PC-3 (cell line): ENCODE measurements at regions not wholly inside any gene's neighbourhood (a gene's known extent, or its start where the extent isn't known, plus 50 kb on each side); places are given as distances from the start of the nearest gene placed in this dataset.

Experiments used
- ATAC-seq: fragments of 200-7000 bp; cut with Tn5 transposase; 2 replicates; pipeline ENCODE4 v1.9.1; 2020; ENCODE audit warnings: mild to moderate bottlenecking, moderate library complexity
- BruUV-seq: library from RNA; stranded (reverse); fragments of 400-500 nt; replicated peaks from 2 replicates; lab custom pipeline; 2021; lab: Mats Ljungman, UMichigan
- CTCF ChIA-PET: fragments of 300-600 bp; sonication (Branson Sonifier 250); formaldehyde crosslinking; loops from one replicate; lab custom pipeline; 2022; ENCODE audit warnings: antibody characterized with exemption; lab: Charles Lee
- POLR2A ChIA-PET: fragments of 300-600 bp; sonication (Branson Sonifier 250); formaldehyde crosslinking; loops from one replicate; lab custom pipeline; 2022; ENCODE audit warnings: antibody characterized with exemption; ENCODE audit not compliant: unreplicated experiment; lab: Charles Lee
- DNase-seq: peaks from one replicate; pipeline ENCODE4 v3.0.0-alpha.2; 2015
- H2AFZ ChIP-seq: fragments of 300-600 bp; sonication (generic); 2 replicates; pipeline ENCODE4 v1.6.0; 2016; ENCODE audit warnings: antibody characterized with exemption, low read length
- H3F3A ChIP-seq: fragments of 300-600 bp; sonication (generic); one replicate; pipeline ENCODE4 v1.6.0; 2017; ENCODE audit warnings: antibody characterized with exemption, low read length, control low read depth, mild to moderate bottlenecking; ENCODE audit not compliant: unreplicated experiment
- H3K27ac ChIP-seq: fragments of 300-600 bp; sonication (generic); 2 replicates; pipeline ENCODE4 v1.5.1; 2016; ENCODE audit warnings: mild to moderate bottlenecking, low read length
- H3K27me3 ChIP-seq: fragments of 300-600 bp; sonication (generic); 2 replicates; pipeline ENCODE4 v1.6.1; 2016; ENCODE audit warnings: low read length, mixed read lengths
- H3K36me3 ChIP-seq: fragments of 300-600 bp; sonication (generic); 2 replicates; pipeline ENCODE4 v1.6.1; 2016; ENCODE audit warnings: low read depth, mixed run types, low read length, mixed read lengths
- H3K4me1 ChIP-seq: fragments of 300-600 bp; sonication (generic); 2 replicates; pipeline ENCODE4 v1.5.1; 2016; ENCODE audit warnings: low read length; ENCODE audit not compliant: insufficient read depth
- H3K4me2 ChIP-seq: fragments of 300-600 bp; sonication (generic); 2 replicates; pipeline ENCODE4 v1.6.0; 2016; ENCODE audit warnings: low read length
- H3K4me3 ChIP-seq: fragments of 300-600 bp; sonication (generic); 2 replicates; pipeline ENCODE4 v1.5.1; 2016; ENCODE audit warnings: mild to moderate bottlenecking, low read length, mixed read lengths
- H3K79me2 ChIP-seq: fragments of 300-600 bp; sonication (generic); 2 replicates; pipeline ENCODE4 v1.6.1; 2017; ENCODE audit warnings: low read length, mixed read lengths
- H3K9ac ChIP-seq: fragments of 300-600 bp; sonication (generic); 2 replicates; pipeline ENCODE4 v1.6.0; 2016; ENCODE audit warnings: mild to moderate bottlenecking, low read length
- H3K9me2 ChIP-seq: fragments of 300-600 bp; sonication (generic); replicated peaks from 2 replicates; pipeline ENCODE4 v1.6.1; 2016; ENCODE audit warnings: mixed run types, low read length, mixed read lengths
- H3K9me3 ChIP-seq: fragments of 300-600 bp; sonication (generic); 2 replicates; pipeline ENCODE4 v1.6.1; 2016; ENCODE audit warnings: low read length, mixed read lengths
- H4K20me1 ChIP-seq: fragments of 300-600 bp; sonication (generic); 2 replicates; pipeline ENCODE4 v1.6.1; 2016; ENCODE audit warnings: low read length, mixed read lengths
- CTCF ChIP-seq: fragments of 300-600 bp; sonication (generic); conservative IDR thresholded peaks from 2 replicates; pipeline ENCODE4 v1.5.1; 2017; ENCODE audit warnings: antibody characterized with exemption, low read depth, mild to moderate bottlenecking, low read length
- EZH2 ChIP-seq: fragments of 300-600 bp; sonication (generic); IDR thresholded peaks from one replicate; pipeline ENCODE4 v1.6.1; 2017; ENCODE audit warnings: antibody characterized with exemption, mild to moderate bottlenecking, low read length; ENCODE audit not compliant: unreplicated experiment
- EZH2phosphoT487 ChIP-seq: fragments of 300-600 bp; sonication (generic); IDR thresholded peaks from 2 replicates; pipeline ENCODE4 v1.6.1; 2018; ENCODE audit warnings: mild to moderate bottlenecking, antibody characterized with exemption, low read length, borderline replicate concordance
- intact Hi-C: fragments of 100-400 bp; cut with micrococcal nuclease; formaldehyde crosslinking; loops from 2 replicates; pipeline ENCODE4 v1.9.0; 2023

- Histone ChIP-seq H3K79me2 (no peaks in the 10 kb centered on the region), H3K4me1 (no peaks in the 10 kb centered on the region), H3K27me3 (no peaks in the 10 kb centered on the region), H3K4me3 (no peak overlapping the region), H3K9me2 (no peaks in the 10 kb centered on the region), H3K27ac (no peak overlapping the region), H3F3A (no peaks in the 10 kb centered on the region), H2AFZ (no peak overlapping the region), H3K4me2 (no peak overlapping the region), H3K9me3 (no peaks in the 10 kb centered on the region), H4K20me1 (no peaks in the 10 kb centered on the region), H3K36me3 (no peaks in the 10 kb centered on the region), H3K9ac (no peak overlapping the region)
- no peak for TF ChIP-seq EZH2phosphoT487
- TF ChIP-seq CTCF = no peak
- TF ChIP-seq EZH2 = no peak
- intact Hi-C loops = no loop called here
- no TSS peak for BruUV-seq
- ChIA-PET CTCF (no interaction called here), POLR2A (no interaction called here)
- ATAC-seq (no peak), DNase-seq (no peak)
These were observed 662.1 kb downstream of the TLE4 start for GRCh38 chr9:80233906-80234305.

- no peaks in the 10 kb centered on the region for H4K20me1 ChIP-seq
These were observed 661.5 kb downstream of the TLE4 start for GRCh38 chr9:80233102-80233843.

More at GRCh38 chr9:80233102-80233843, 661.5 kb downstream of the TLE4 start:
- intact Hi-C loops = no loop called here
- H3K79me2 ChIP-seq = no peaks in the 10 kb centered on the region
- H3K4me3 ChIP-seq = no peak overlapping the region
- ATAC-seq (no peak), DNase-seq (no peak)
- no peaks in the 10 kb centered on the region for H3K9me2 ChIP-seq
- no peak overlapping the region for H3K4me2 ChIP-seq
- H2AFZ ChIP-seq = no peak overlapping the region
- no peak overlapping the region for H3K27ac ChIP-seq
- no TSS peak for BruUV-seq
- ChIA-PET POLR2A (no interaction called here), CTCF (no interaction called here)
- no peaks in the 10 kb centered on the region for H3K9me3 ChIP-seq
- H3K9ac ChIP-seq = no peak overlapping the region
- no peaks in the 10 kb centered on the region for H3F3A ChIP-seq
- TF ChIP-seq EZH2 = no peak
- TF ChIP-seq EZH2phosphoT487 = no peak
- TF ChIP-seq CTCF = no peak
- no peaks in the 10 kb centered on the region for H3K27me3 ChIP-seq
- H3K4me1 ChIP-seq = no peaks in the 10 kb centered on the region
- no peaks in the 10 kb centered on the region for H3K36me3 ChIP-seq
